ENCODE measurements at regions not wholly inside any gene's neighbourhood (a gene's known extent, or its start where the extent isn't known, plus 50 kb on each side); places are given as distances from the start of the nearest gene placed in this dataset.

- TF ChIP-seq CBX2 (IDR thresholded peaks at IDR 0.05; ENCODE audit: borderline replicate concordance, low read depth) = no peak
- TF ChIP-seq CEBPB (IDR thresholded peaks at IDR 0.05) = peak in 1 of 2 experiments; percentile 81; a peak in 3 of 4 replicates
- TF ChIP-seq TFCP2L1 (CRISPR knock-in tag; IDR thresholded peaks at IDR 0.05) = no peak
- no peak for TF ChIP-seq POLR2AphosphoS2 (conservative IDR thresholded peaks at IDR 0.05; ENCODE audit: low read length)
- no peak for TF ChIP-seq ESRRA (IDR thresholded peaks at IDR 0.05; ENCODE audit: borderline replicate concordance, low read length)
- no peak for TF ChIP-seq NPAS2 (CRISPR knock-in tag; IDR thresholded peaks at IDR 0.05; ENCODE audit: borderline replicate concordance)
- peak; percentile 65; the same call in 1 of the 2 replicates for TF ChIP-seq USF2 (IDR thresholded peaks at IDR 0.05)
- no peak for TF ChIP-seq RFX5 (IDR thresholded peaks at IDR 0.05)
- no peak for TF ChIP-seq FOXS1 (CRISPR knock-in tag; IDR thresholded peaks at IDR 0.05)
- TF ChIP-seq MAFK (IDR thresholded peaks at IDR 0.05; ENCODE audit: partially characterized antibody) = peak; percentile 93
- TF ChIP-seq RAD21 (conservative IDR thresholded peaks at IDR 0.05 in 1 of 2, IDR thresholded peaks at IDR 0.05 in 1 of 2) = peak; percentile 17 to 52; a peak in 4 of 5 replicates
- TF ChIP-seq GATA3 (IDR thresholded peaks at IDR 0.05; ENCODE audit: borderline replicate concordance) = peak; percentile 97
- no peak for TF ChIP-seq E2F6 (IDR thresholded peaks at IDR 0.05; ENCODE audit: borderline replicate concordance, low read depth)
- no peak for TF ChIP-seq MYC (IDR thresholded peaks at IDR 0.05; ENCODE audit: borderline replicate concordance, low read length)
- peak; percentile 39; the same call in 1 of the 3 replicates for TF ChIP-seq SMC3 (IDR thresholded peaks at IDR 0.05)
These were observed 279.3 kb upstream of the DIPK2B start (continued) for GRCh38 chrX:45479835-45480422.

- Histone ChIP-seq H3K4me2 (peak overlapping the region; percentile 57), H3K4me3 (no peak overlapping the region), H3K4me1 (peaks cover 19% of the 10 kb centered on the region), H3K27ac (peak overlapping the region; percentile 74 to 93), H3K9me3 (peaks cover 59% of the 10 kb centered on the region)
- ATAC-seq (peak; percentile 69 to 80), FAIRE-seq (no peak), DNase-seq (ENCODE audit: low read depth in 1 of 2, low spot score in 1 of 2) (peak; percentile 35 to 84)
- ChIA-PET POLR2A (interaction anchor here (1.1 to 2.1 kb wide), 3 partner anchors 28 to 156 kb away, joined by 5 to 20 read pairs (median 13); no protein-coding TSS in a partner anchor), CTCF (interaction anchor here (0.5 to 2.5 kb wide), 8 partner anchors 28 to 1521 kb away, joined by 3 to 20 read pairs (median 3); no protein-coding TSS in a partner anchor)
- WGBS (ENCODE audit: missing lambda C conversion rate) = 0% methylated on average over 4 of the region's 4 CpGs
- TF ChIP-seq RNF2 (IDR thresholded peaks at IDR 0.05; ENCODE audit: borderline replicate concordance, low read depth) (no peak), MAX (IDR thresholded peaks at IDR 0.05) (no peak), REST (IDR thresholded peaks at IDR 0.05) (no peak), HOXA7 (CRISPR knock-in tag; IDR thresholded peaks at IDR 0.05) (0 out of 2 replicates have a peak, but pooled peaks have one; percentile 39), EHF (CRISPR knock-in tag; IDR thresholded peaks at IDR 0.05) (no peak), HES2 (IDR thresholded peaks at IDR 0.05) (no peak), ZC3H11A (IDR thresholded peaks at IDR 0.05) (no peak), TFCP2L1 (CRISPR knock-in tag; IDR thresholded peaks at IDR 0.05) (no peak), FOXS1 (CRISPR knock-in tag; IDR thresholded peaks at IDR 0.05) (peak; percentile 84; the same call in 1 of the 2 replicates), BHLHE40 (IDR thresholded peaks at IDR 0.05; ENCODE audit: low read depth, low read length) (no peak), PBX3 (IDR thresholded peaks at IDR 0.05) (no peak), HOXB13 (CRISPR knock-in tag; IDR thresholded peaks at IDR 0.05; ENCODE audit: low read depth) (no peak), MAZ (IDR thresholded peaks at IDR 0.05; ENCODE audit: borderline replicate concordance, low read depth, low read length) (no peak), CHD2 (IDR thresholded peaks at IDR 0.05; ENCODE audit: low read length, partially characterized antibody) (no peak), CBX2 (IDR thresholded peaks at IDR 0.05; ENCODE audit: borderline replicate concordance, low read depth) (no peak), E2F6 (IDR thresholded peaks at IDR 0.05; ENCODE audit: borderline replicate concordance, low read depth) (no peak), NPAS2 (CRISPR knock-in tag; IDR thresholded peaks at IDR 0.05; ENCODE audit: borderline replicate concordance) (no peak), GATA3 (IDR thresholded peaks at IDR 0.05; ENCODE audit: borderline replicate concordance) (peak; percentile 68; the same call in 1 of the 2 replicates), SREBF2 (IDR thresholded peaks at IDR 0.05) (no peak), CEBPB (IDR thresholded peaks at IDR 0.05) (peak in 1 of 2 experiments; percentile 47; a peak in 2 of 4 replicates), EHMT2 (IDR thresholded peaks at IDR 0.05; ENCODE audit: low read depth) (no peak)
These were observed 278.6 kb upstream of the DIPK2B start for GRCh38 chrX:45479196-45479834.
